ENCODE measurements at regions not wholly inside any gene's neighbourhood (a gene's known extent, or its start where the extent isn't known, plus 50 kb on each side); places are given as distances from the start of the nearest gene placed in this dataset.

GRCh38 chr1:219528633-219529032 lies 84.3 kb downstream of the ZC3H11B start:
- no peak for DNase-seq
- TF ChIP-seq POLR2A (IDR thresholded peaks at IDR 0.05): no peak
- no peak for TF ChIP-seq POLR2AphosphoS5 (IDR thresholded peaks at IDR 0.05)
- TF ChIP-seq CTCF (IDR thresholded peaks at IDR 0.05): no peak
- TF ChIP-seq EP300 (IDR thresholded peaks at IDR 0.05): no peak
- H3K9me3 ChIP-seq: no peaks in the 10 kb centered on the region
- H3K27me3 ChIP-seq: no peaks in the 10 kb centered on the region
- 87 to 88% methylated on average over 3 of the region's 3 CpGs for WGBS, 2 donors
- H3K27ac ChIP-seq: no peak overlapping the region
- no peaks in the 10 kb centered on the region for H3K36me3 ChIP-seq
- H3K4me1 ChIP-seq: no peaks in the 10 kb centered on the region
- H3K4me3 ChIP-seq: no peak overlapping the region
- intact Hi-C loops (cut with DNase I): no loop called here

GRCh38 chr1:219527994-219528393 lies 84.9 kb downstream of the ZC3H11B start:
- Histone ChIP-seq H3K27me3 (no peaks in the 10 kb centered on the region), H3K27ac (no peak overlapping the region), H3K9me3 (no peaks in the 10 kb centered on the region), H3K4me3 (no peak overlapping the region), H3K36me3 (no peaks in the 10 kb centered on the region), H3K4me1 (no peaks in the 10 kb centered on the region)
- no peak for DNase-seq
- no peak for TF ChIP-seq POLR2AphosphoS5 (IDR thresholded peaks at IDR 0.05)
- no peak for TF ChIP-seq CTCF (IDR thresholded peaks at IDR 0.05)
- no peak for TF ChIP-seq POLR2A (IDR thresholded peaks at IDR 0.05)
- TF ChIP-seq EP300 (IDR thresholded peaks at IDR 0.05): no peak
- WGBS, 2 donors: 71 to 84% methylated on average over 3 of the region's 3 CpGs
- intact Hi-C loops (cut with DNase I): no loop called here

- intact Hi-C loops (cut with DNase I): no loop called here
- no peak for DNase-seq
- Histone ChIP-seq H3K9me3 (no peaks in the 10 kb centered on the region), H3K4me3 (no peak overlapping the region), H3K36me3 (no peaks in the 10 kb centered on the region), H3K27me3 (no peaks in the 10 kb centered on the region), H3K27ac (no peak overlapping the region), H3K4me1 (no peaks in the 10 kb centered on the region)
- WGBS, 2 donors: 53 to 79% methylated on average over 2 of the region's 2 CpGs
- TF ChIP-seq POLR2AphosphoS5 (IDR thresholded peaks at IDR 0.05) (no peak), POLR2A (IDR thresholded peaks at IDR 0.05) (no peak), EP300 (IDR thresholded peaks at IDR 0.05) (no peak), CTCF (IDR thresholded peaks at IDR 0.05) (no peak)
These were observed 86.8 kb downstream of the ZC3H11B start for GRCh38 chr1:219526074-219526473.

- WGBS, 2 donors: 84 to 93% methylated on average over 2 of the region's 2 CpGs
- H3K9me3 ChIP-seq: no peaks in the 10 kb centered on the region
- no peak overlapping the region for H3K27ac ChIP-seq
- peaks cover 0 to 13% (median 3%) of the 10 kb centered on the region in 4 donors for H3K4me1 ChIP-seq
- H3K27me3 ChIP-seq: no peaks in the 10 kb centered on the region
- no peak for DNase-seq
- intact Hi-C loops (cut with DNase I): no loop called here
- H3K36me3 ChIP-seq: no peaks in the 10 kb centered on the region
- TF ChIP-seq POLR2AphosphoS5 (IDR thresholded peaks at IDR 0.05): no peak
- no peak for TF ChIP-seq CTCF (IDR thresholded peaks at IDR 0.05)
- TF ChIP-seq EP300 (IDR thresholded peaks at IDR 0.05): no peak
- TF ChIP-seq POLR2A (IDR thresholded peaks at IDR 0.05): no peak
- H3K4me3 ChIP-seq: no peak overlapping the region
These were observed 89.5 kb downstream of the ZC3H11B start for GRCh38 chr1:219523411-219523810.

- intact Hi-C loops (cut with DNase I): no loop called here
- H3K9me3 ChIP-seq: no peaks in the 10 kb centered on the region
- 28 to 67% methylated on average over 1 of the region's 1 CpG for WGBS, 2 donors
- no peak overlapping the region for H3K27ac ChIP-seq
- no peak for TF ChIP-seq EP300 (IDR thresholded peaks at IDR 0.05)
- no peak for TF ChIP-seq CTCF (IDR thresholded peaks at IDR 0.05)
- TF ChIP-seq POLR2A (IDR thresholded peaks at IDR 0.05): no peak
- no peak for TF ChIP-seq POLR2AphosphoS5 (IDR thresholded peaks at IDR 0.05)
- no peak for DNase-seq
- no peaks in the 10 kb centered on the region for H3K27me3 ChIP-seq
- H3K4me3 ChIP-seq: no peak overlapping the region
- no peaks in the 10 kb centered on the region for H3K36me3 ChIP-seq
- peaks cover 0 to 13% (median 3%) of the 10 kb centered on the region in 4 donors for H3K4me1 ChIP-seq
These were observed 91.6 kb downstream of the ZC3H11B start for GRCh38 chr1:219521325-219521724.

All from sigmoid colon (tissue), 6 donors.